ENCODE measurements at regions not wholly inside any gene's neighbourhood (a gene's known extent, or its start where the extent isn't known, plus 50 kb on each side); places are given as distances from the start of the nearest gene placed in this dataset.

GRCh38 chr18:75341897-75342296 is 85.6 kb downstream of the SMIM21 start:
- Histone ChIP-seq H3K36me3 (ENCODE audit: control insufficient read depth, insufficient read depth, low read length) (no peaks in the 10 kb centered on the region), H3K27me3 (ENCODE audit: control insufficient read depth, insufficient read depth, low read length) (no peaks in the 10 kb centered on the region), H3K4me1 (ENCODE audit: control insufficient read depth, insufficient read depth, low read length) (0 out of 2 replicates have a peak, but pooled peaks cover 1% of the 10 kb centered on the region), H3K27ac (ENCODE audit: low read length) (no peak overlapping the region), H3K9me3 (ENCODE audit: control insufficient read depth, insufficient read depth, low read length) (no peaks in the 10 kb centered on the region), H3K4me3 (ENCODE audit: low read length) (no peak overlapping the region)
- no CpG with 5 or more reads among the region's 6 CpGs for WGBS (ENCODE audit: insufficient coverage, insufficient read length)
- no peak for DNase-seq (ENCODE audit: low read depth, low spot score)

DNA sequence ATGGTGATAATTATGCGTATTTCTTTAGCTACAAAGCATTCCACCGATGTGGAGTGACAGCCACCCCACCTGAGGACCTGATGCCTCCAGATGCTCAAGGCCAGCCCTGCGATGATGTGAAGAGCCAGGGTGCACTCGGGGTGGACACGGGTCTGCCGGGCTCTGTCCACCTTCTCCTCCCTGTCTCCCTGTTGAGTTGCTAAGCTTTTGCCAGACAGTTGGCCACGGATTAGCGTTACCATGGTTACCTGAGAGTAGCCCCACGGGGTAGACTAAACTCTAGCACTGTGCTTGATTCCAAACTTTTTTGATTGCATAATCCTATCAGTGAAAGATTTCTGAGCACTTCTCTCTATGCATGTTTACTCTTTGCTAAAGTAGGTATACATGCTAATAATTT is 86.2 kb downstream of the SMIM21 start:
- Histone ChIP-seq H3K36me3 (ENCODE audit: control insufficient read depth, insufficient read depth, low read length) (no peaks in the 10 kb centered on the region), H3K4me3 (ENCODE audit: low read length) (no peak overlapping the region), H3K27ac (ENCODE audit: low read length) (no peak overlapping the region), H3K4me1 (ENCODE audit: control insufficient read depth, insufficient read depth, low read length) (0 out of 2 replicates have a peak, but pooled peaks cover 1% of the 10 kb centered on the region), H3K9me3 (ENCODE audit: control insufficient read depth, insufficient read depth, low read length) (no peaks in the 10 kb centered on the region), H3K27me3 (ENCODE audit: control insufficient read depth, insufficient read depth, low read length) (no peaks in the 10 kb centered on the region)
- no peak for DNase-seq (ENCODE audit: low read depth, low spot score)
- WGBS (ENCODE audit: insufficient coverage, insufficient read length) = no CpG with 5 or more reads among the region's 9 CpGs

DNA sequence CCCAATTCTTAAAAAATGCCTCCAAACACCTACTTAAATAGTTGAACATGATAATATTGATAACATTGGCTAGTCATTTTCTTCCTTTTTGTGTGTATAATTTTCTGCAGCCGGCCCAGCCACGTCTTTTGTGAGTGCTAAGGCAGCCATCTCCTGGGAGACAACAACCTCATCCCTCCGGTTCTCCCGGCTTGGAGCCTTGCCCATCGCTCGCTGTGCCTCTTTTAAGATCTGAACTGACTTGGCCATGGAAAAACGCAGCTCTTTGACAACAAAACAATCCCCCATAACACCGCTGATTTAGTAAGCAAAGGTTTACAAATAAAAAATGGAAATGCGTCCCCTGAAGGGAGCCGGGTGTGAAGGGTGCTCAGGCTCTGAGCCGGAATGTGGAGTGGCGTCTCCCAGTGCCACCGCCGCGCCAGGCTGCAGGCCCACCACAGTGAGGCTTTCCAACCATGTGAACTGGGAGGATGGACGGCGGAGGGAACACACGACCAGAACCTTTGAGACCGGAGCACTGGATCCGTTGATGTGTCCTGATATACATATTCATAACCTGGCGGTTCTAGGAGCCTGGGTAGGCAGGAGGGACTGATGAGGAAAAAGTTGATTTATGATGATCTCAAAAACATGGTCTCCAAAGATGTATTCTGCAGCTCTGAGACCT is 87.4 kb downstream of the SMIM21 start:
- WGBS (ENCODE audit: insufficient coverage, insufficient read length) = no CpG with 5 or more reads among the region's 21 CpGs
- DNase-seq (ENCODE audit: low read depth, low spot score) = no peak
- Histone ChIP-seq H3K27ac (ENCODE audit: low read length) (no peak overlapping the region), H3K9me3 (ENCODE audit: control insufficient read depth, insufficient read depth, low read length) (no peaks in the 10 kb centered on the region), H3K4me1 (ENCODE audit: control insufficient read depth, insufficient read depth, low read length) (0 out of 2 replicates have a peak, but pooled peaks cover 1% of the 10 kb centered on the region), H3K36me3 (ENCODE audit: control insufficient read depth, insufficient read depth, low read length) (no peaks in the 10 kb centered on the region), H3K27me3 (ENCODE audit: control insufficient read depth, insufficient read depth, low read length) (no peaks in the 10 kb centered on the region), H3K4me3 (ENCODE audit: low read length) (no peak overlapping the region)

Measured in iPS DF 6.9 (cell line).